Mesendoderm (in vitro differentiated cells): ENCODE measurements at regions not wholly inside any gene's neighbourhood (a gene's known extent, or its start where the extent isn't known, plus 50 kb on each side); places are given as distances from the start of the nearest gene placed in this dataset.
"Not testable (repeated sequence)": the region's sequence is repeated elsewhere in the genome, so short reads cannot be mapped to it uniquely, and the experiment has no call there.

Experiments
- DNase-seq: peaks from one replicate; pipeline ENCODE4 v3.0.0; 2013
- H2AK5ac ChIP-seq: 2 replicates; pipeline ENCODE4 v1.6.1; 2013; ENCODE audit warnings: low read length, inconsistent platforms
- H2BK120ac ChIP-seq: 2 replicates; pipeline ENCODE4 v1.6.1; 2013; ENCODE audit warnings: low read depth, mild to moderate bottlenecking, low read length, moderate library complexity, mixed read lengths
- H2BK15ac ChIP-seq: replicated peaks from 2 replicates; pipeline ENCODE4 v1.6.1; 2013; ENCODE audit warnings: low read depth, mild to moderate bottlenecking, moderate library complexity
- H2BK5ac ChIP-seq: 2 replicates; pipeline ENCODE4 v1.6.1; 2013; ENCODE audit warnings: low read length, inconsistent platforms
- H3K18ac ChIP-seq: 2 replicates; pipeline ENCODE4 v1.6.1; 2013; ENCODE audit warnings: mild to moderate bottlenecking, low read length, mixed read lengths
- H3K23ac ChIP-seq: one replicate; pipeline ENCODE4 v1.6.1; 2013; ENCODE audit warnings: low read length
- H3K27ac ChIP-seq: 2 replicates; pipeline ENCODE4 v1.5.1; 2013; ENCODE audit warnings: low read depth, mild to moderate bottlenecking, inconsistent platforms, low read length, moderate library complexity
- H3K27me3 ChIP-seq: 2 replicates; pipeline ENCODE4 v1.6.1; 2013; ENCODE audit warnings: low read length, control low read depth, mild to moderate bottlenecking, inconsistent platforms; ENCODE audit not compliant: insufficient read depth, poor library complexity
- H3K36me3 ChIP-seq: 2 replicates; pipeline ENCODE4 v1.6.1; 2013; ENCODE audit warnings: low read length, inconsistent platforms; ENCODE audit not compliant: control insufficient read depth, insufficient read depth
- H3K4ac ChIP-seq: one replicate; pipeline ENCODE4 v1.6.1; 2013; ENCODE audit warnings: low read depth, mild to moderate bottlenecking, low read length, moderate library complexity
- H3K4me1 ChIP-seq: 2 replicates; pipeline ENCODE4 v1.6.1; 2013; ENCODE audit warnings: low read depth, low read length, inconsistent platforms; ENCODE audit not compliant: control insufficient read depth
- H3K4me2 ChIP-seq: 2 replicates; pipeline ENCODE4 v1.6.1; 2013; ENCODE audit warnings: low read length
- H3K4me3 ChIP-seq: 2 replicates; pipeline ENCODE4 v1.5.1; 2013; ENCODE audit warnings: mild to moderate bottlenecking, low read length
- H3K56ac ChIP-seq: one replicate; pipeline ENCODE4 v1.6.1; 2013; ENCODE audit warnings: low read length
- H3K79me1 ChIP-seq: 2 replicates; pipeline ENCODE4 v1.6.1; 2013; ENCODE audit warnings: low read length, inconsistent platforms
- H3K79me2 ChIP-seq: 2 replicates; pipeline ENCODE4 v1.6.1; 2013; ENCODE audit warnings: mild to moderate bottlenecking, low read length; ENCODE audit not compliant: control insufficient read depth, insufficient read depth
- H3K9ac ChIP-seq: 2 replicates; pipeline ENCODE4 v1.6.1; 2013; ENCODE audit warnings: low read length, inconsistent platforms
- H4K5ac ChIP-seq: one replicate; pipeline ENCODE4 v1.6.1; 2013; ENCODE audit warnings: low read length
- H4K8ac ChIP-seq: one replicate; pipeline ENCODE4 v1.6.1; 2013; ENCODE audit warnings: low read depth, mild to moderate bottlenecking, control low read depth, low read length, moderate library complexity
- WGBS: extraction: QIAGEN DNeasy Blood & Tissue Kit; methylation state at CpG from one replicate; pipeline ENCODE4 v1.1.7; 2013; ENCODE audit warnings: low lambda C conversion rate, missing lambda C conversion rate; ENCODE audit not compliant: insufficient coverage; ENCODE audit errors: extremely low coverage; 5-methylcytosine and 5-hydroxymethylcytosine counted together

DNA sequence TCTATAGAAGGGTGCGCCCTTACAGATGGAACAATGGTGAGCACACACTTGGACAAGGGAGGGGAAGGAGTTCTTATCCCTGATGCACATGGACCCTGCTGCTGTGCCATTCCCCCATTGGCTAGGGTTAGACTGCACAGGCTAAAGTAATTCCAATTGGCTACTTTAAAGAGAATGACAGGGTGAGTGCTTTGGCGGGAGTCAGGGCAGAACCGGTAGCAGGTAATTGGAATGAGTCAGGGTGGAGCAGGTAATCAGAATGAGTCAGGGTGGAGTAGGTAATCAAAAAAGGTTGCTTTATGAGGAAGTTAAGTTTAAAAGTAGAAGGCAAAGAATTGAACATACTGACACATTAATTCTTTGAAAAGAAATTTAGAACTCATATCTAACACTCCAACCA is 71.4 kb upstream of the PIK3R4 start:
- not testable (repeated sequence) for H3K79me1 ChIP-seq, H2BK5ac ChIP-seq, H4K8ac ChIP-seq, H3K4me1 ChIP-seq, DNase-seq, H3K27ac ChIP-seq, H2BK120ac ChIP-seq, H2AK5ac ChIP-seq, H3K23ac ChIP-seq, H3K36me3 ChIP-seq, H4K5ac ChIP-seq, H3K27me3 ChIP-seq, H2BK15ac ChIP-seq, H3K4me2 ChIP-seq, H3K4ac ChIP-seq, H3K56ac ChIP-seq, H3K18ac ChIP-seq, H3K4me3 ChIP-seq, H3K79me2 ChIP-seq, H3K9ac ChIP-seq
- no CpG with 5 or more reads among the region's 3 CpGs for WGBS

DNA sequence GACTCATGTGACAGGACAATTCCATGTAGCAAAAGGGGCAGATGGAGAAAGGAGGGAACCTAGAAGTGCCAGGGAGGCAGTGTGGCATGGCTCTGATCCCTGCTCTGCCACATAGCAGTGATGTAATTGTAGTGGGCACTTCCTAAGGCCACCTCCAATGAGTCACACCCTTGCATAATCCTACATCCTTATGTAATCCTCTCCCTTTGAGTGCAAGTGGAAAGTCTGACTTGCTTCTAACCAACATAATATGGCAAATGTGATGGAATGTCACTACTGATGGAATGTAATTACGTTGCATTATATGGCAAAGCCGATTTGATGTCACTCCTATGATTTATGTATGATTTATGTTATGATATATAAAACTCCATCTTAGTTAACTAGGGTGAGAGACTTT is 72.9 kb upstream of the ATP2C1 start:
- Histone ChIP-seq H3K4me3 (no peak overlapping the region), H3K27me3 (no peaks in the 10 kb centered on the region), H3K79me1 (no peaks in the 10 kb centered on the region), H3K79me2 (no peaks in the 10 kb centered on the region), H3K18ac (no peak overlapping the region), H2BK15ac (no peak overlapping the region), H3K4ac (no peak overlapping the region), H3K4me2 (no peak overlapping the region), H3K9ac (no peak overlapping the region), H2BK5ac (no peak overlapping the region), H3K36me3 (no peaks in the 10 kb centered on the region), H4K8ac (no peak overlapping the region), H3K4me1 (no peaks in the 10 kb centered on the region), H4K5ac (no peak overlapping the region), H3K23ac (no peak overlapping the region), H2AK5ac (no peak overlapping the region), H3K27ac (no peak overlapping the region), H2BK120ac (no peak overlapping the region), H3K56ac (no peak overlapping the region)
- no CpG with 5 or more reads among the region's 2 CpGs for WGBS
- DNase-seq, result peak; percentile 59

DNA sequence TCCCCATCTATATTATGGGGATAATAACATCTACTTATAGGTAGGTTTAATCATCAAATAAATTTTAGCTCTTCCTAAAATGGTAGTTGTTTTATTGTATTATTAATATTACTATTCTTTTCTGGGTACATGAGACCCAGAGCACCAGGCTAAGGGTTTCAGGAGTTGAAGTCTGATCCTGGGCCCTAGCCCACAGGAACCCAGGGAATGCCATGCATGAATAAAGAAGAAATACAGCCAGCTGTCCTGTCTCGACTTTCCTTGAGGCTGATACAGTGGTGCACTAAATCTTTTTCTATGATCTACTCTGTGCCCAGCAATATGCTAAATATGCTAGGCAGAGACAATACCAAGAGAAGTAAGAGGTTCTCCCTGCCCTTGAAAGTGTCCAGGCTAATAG is 72.1 kb upstream of the ATP2C1 start:
- Histone ChIP-seq H3K79me2 (no peaks in the 10 kb centered on the region), H3K27ac (no peak overlapping the region), H3K4ac (no peak overlapping the region), H4K8ac (no peak overlapping the region), H3K23ac (no peak overlapping the region), H3K56ac (no peak overlapping the region), H2BK5ac (no peak overlapping the region), H3K79me1 (no peaks in the 10 kb centered on the region), H3K27me3 (no peaks in the 10 kb centered on the region), H3K9ac (no peak overlapping the region), H3K36me3 (no peaks in the 10 kb centered on the region), H3K4me1 (no peaks in the 10 kb centered on the region), H3K4me3 (no peak overlapping the region), H3K18ac (no peak overlapping the region), H2BK120ac (no peak overlapping the region), H4K5ac (no peak overlapping the region), H3K4me2 (no peak overlapping the region), H2BK15ac (no peak overlapping the region), H2AK5ac (no peak overlapping the region)
- no CpG with 5 or more reads among the region's 1 CpG for WGBS
- DNase-seq, result no peak

DNA sequence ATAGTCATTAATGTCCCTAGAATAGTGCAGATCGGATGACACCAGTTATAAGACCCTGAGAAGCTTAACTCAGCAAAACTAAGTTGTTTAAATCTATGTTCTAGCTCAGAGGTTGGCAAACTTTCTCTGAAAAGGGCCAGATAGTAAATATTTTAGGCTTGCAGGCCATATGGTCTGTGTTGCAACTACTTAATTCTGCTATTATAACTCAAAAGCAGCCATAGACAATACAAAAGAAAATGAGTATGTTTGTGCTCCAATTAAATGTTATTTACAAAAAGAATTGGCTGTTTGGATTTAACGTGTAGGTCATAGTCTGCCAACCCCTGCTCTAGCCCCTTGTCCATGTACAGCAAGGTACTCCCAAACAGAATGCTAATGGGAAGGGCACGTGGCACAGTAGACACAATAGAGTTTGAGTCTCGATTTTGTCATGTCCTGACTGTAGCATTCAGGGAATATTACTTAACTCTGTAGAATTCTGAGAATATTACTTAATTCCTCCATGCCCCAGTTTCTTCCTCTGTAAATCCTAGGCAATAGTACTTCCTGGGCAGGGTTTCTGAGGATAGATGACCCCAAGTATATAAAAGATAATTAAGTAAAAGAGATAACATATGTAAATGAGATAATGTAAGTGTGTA is 70.5 kb upstream of the ATP2C1 start:
- no peaks in the 10 kb centered on the region for H3K4me1 ChIP-seq
- no CpG with 5 or more reads among the region's 4 CpGs for whole genome bisulfite sequencing
- H3K4me3 ChIP-seq, result no peak overlapping the region
- no peak overlapping the region for H2BK120ac ChIP-seq
- no peaks in the 10 kb centered on the region for H3K79me2 ChIP-seq
- H3K36me3 ChIP-seq, result no peaks in the 10 kb centered on the region
- H3K79me1 ChIP-seq, result no peaks in the 10 kb centered on the region
- no peak for DNase-seq
- H3K27me3 ChIP-seq, result no peaks in the 10 kb centered on the region
- H2BK5ac ChIP-seq, result no peak overlapping the region
- H4K8ac ChIP-seq, result no peak overlapping the region
- H3K9ac ChIP-seq, result no peak overlapping the region
- no peak overlapping the region for H3K27ac ChIP-seq
- H3K23ac ChIP-seq, result no peak overlapping the region
- no peak overlapping the region for H3K56ac ChIP-seq
- H3K4ac ChIP-seq, result no peak overlapping the region
- no peak overlapping the region for H2AK5ac ChIP-seq
- H4K5ac ChIP-seq, result no peak overlapping the region
- H2BK15ac ChIP-seq, result no peak overlapping the region
- H3K4me2 ChIP-seq, result no peak overlapping the region
- no peak overlapping the region for H3K18ac ChIP-seq

DNA sequence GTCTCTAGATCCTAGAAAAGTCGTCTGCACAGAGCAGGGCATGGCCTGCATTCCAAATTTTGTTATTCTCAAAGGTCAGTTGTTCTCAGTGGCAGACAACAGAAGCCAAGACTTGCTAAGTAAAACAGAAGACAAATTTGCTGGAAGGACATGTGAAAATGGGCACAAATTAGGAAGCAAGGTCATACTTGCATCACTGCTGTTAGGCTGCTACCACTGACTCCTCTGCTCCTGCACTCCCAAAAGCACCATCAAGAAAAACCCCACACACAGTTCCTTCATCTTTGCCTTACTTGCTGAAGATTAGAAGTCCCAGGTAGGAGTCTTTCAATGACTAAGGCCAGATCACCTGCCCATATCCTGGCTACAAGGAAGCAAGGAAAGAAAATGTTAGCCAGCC is 69.9 kb upstream of the ATP2C1 start:
- H3K79me1 ChIP-seq, result no peaks in the 10 kb centered on the region
- no peaks in the 10 kb centered on the region for H3K4me1 ChIP-seq
- H3K4me2 ChIP-seq, result no peak overlapping the region
- no peak overlapping the region for H2BK5ac ChIP-seq
- H3K56ac ChIP-seq, result no peak overlapping the region
- H4K8ac ChIP-seq, result no peak overlapping the region
- no peak overlapping the region for H3K9ac ChIP-seq
- WGBS, result no CpG with 5 or more reads among the region's 1 CpG
- no peaks in the 10 kb centered on the region for H3K27me3 ChIP-seq
- no peaks in the 10 kb centered on the region for H3K79me2 ChIP-seq
- no peak for DNase-seq
- no peaks in the 10 kb centered on the region for H3K36me3 ChIP-seq
- no peak overlapping the region for H3K18ac ChIP-seq
- H2BK120ac ChIP-seq, result no peak overlapping the region
- no peak overlapping the region for H3K23ac ChIP-seq
- no peak overlapping the region for H3K4ac ChIP-seq
- no peak overlapping the region for H2BK15ac ChIP-seq
- H4K5ac ChIP-seq, result no peak overlapping the region
- no peak overlapping the region for H3K27ac ChIP-seq
- no peak overlapping the region for H3K4me3 ChIP-seq
- H2AK5ac ChIP-seq, result no peak overlapping the region

DNA sequence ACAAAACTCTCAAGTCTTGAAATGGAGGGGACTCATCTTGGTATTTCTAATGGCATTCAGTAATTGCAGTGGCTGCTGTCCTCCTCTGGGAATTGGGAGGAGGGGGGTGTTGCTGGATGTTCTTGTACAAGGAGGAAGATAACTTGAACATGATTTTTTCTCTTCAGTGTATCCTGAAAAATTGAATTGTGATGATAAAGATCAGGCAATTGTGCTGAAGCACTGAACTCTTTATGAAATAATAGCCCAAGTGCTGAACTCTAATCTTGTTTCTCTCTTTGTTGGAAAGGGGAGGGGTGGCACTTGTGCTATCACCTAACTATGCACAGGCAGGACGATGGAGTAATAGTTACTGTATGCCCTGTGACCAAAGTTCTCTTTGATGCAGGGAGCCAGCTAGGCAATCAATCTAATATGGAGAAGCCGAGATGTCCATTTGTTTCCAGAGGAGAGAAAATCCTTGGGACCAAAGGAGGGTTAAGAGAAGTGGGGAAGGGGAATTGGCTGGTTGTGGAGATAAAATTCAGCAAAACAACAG is 68.1 kb upstream of the ATP2C1 start:
- H3K23ac ChIP-seq, result no peak overlapping the region

More for the DNA sequence above, 68.1 kb upstream of the ATP2C1 start:
- Histone ChIP-seq H3K56ac (no peak overlapping the region), H3K79me1 (no peaks in the 10 kb centered on the region), H4K5ac (no peak overlapping the region), H3K36me3 (no peaks in the 10 kb centered on the region), H2AK5ac (no peak overlapping the region), H3K27me3 (no peaks in the 10 kb centered on the region), H3K9ac (no peak overlapping the region), H3K18ac (no peak overlapping the region), H2BK15ac (no peak overlapping the region), H3K4me3 (no peak overlapping the region), H2BK120ac (no peak overlapping the region), H2BK5ac (no peak overlapping the region), H4K8ac (no peak overlapping the region), H3K79me2 (no peaks in the 10 kb centered on the region), H3K4ac (no peak overlapping the region), H3K4me1 (no peaks in the 10 kb centered on the region), H3K27ac (no peak overlapping the region), H3K4me2 (no peak overlapping the region)
- no peak for DNase-seq
- no CpG with 5 or more reads among the region's 2 CpGs for WGBS
